Prostate gland (tissue), 2 donors: ENCODE measurements at regions not wholly inside any gene's neighbourhood (a gene's known extent, or its start where the extent isn't known, plus 50 kb on each side); places are given as distances from the start of the nearest gene placed in this dataset.
"Not testable (repeated sequence)": the region's sequence is repeated elsewhere in the genome, so short reads cannot be mapped to it uniquely, and the experiment has no call there.

ENCODE experiments used
- DNase-seq: peaks from one replicate; pipeline ENCODE4 v3.0.0-alpha.2; 2019; ENCODE audit warnings: low spot score
- H3K27ac ChIP-seq, 2 donors: fragments of 200-600 bp; sonication (generic); 2 replicates each; pipeline ENCODE4 v1.5.1; 2017 to 2019
- H3K27me3 ChIP-seq: fragments of 200-600 bp; sonication (generic); replicated peaks from 2 replicates; pipeline ENCODE4 v1.5.1; 2019; ENCODE audit not compliant: insufficient read depth
- H3K36me3 ChIP-seq, 2 donors: fragments of 200-600 bp; sonication (generic); 1 replicate in 1 of 2; 2 replicates in 1 of 2; pipeline versions ENCODE4 v1.5.1 to v1.8.1; 2017 to 2019
- H3K4me1 ChIP-seq: fragments of 200-600 bp; sonication (generic); replicated peaks from 2 replicates; pipeline ENCODE4 v1.5.1; 2019
- H3K4me3 ChIP-seq, 2 donors: fragments of 200-600 bp; sonication (generic); 2 replicates each; pipeline ENCODE4 v1.5.1; 2017 to 2019
- H3K9me3 ChIP-seq: fragments of 200-600 bp; sonication (generic); 2 replicates; pipeline ENCODE4 v1.5.1; 2017
- CTCF ChIP-seq, 4 experiments: fragments of 200-600 bp in 2 of 4; fragments of 450-650 bp in 2 of 4; sonication (generic) in 2 of 4; IDR thresholded peaks; 1 replicate in 3 of 4; 2 replicates in 1 of 4; pipeline ENCODE4 v1.5.1; 2016 to 2019; ENCODE audit warnings: antibody characterized with exemption in 4 of 4, mild to moderate bottlenecking in 2 of 4, moderate library complexity in 2 of 4
- POLR2A ChIP-seq: fragments of 450-650 bp; IDR thresholded peaks from one replicate; pipeline ENCODE4 v1.6.1; 2016; ENCODE audit warnings: antibody characterized with exemption, mild to moderate bottlenecking
- POLR2AphosphoS5 ChIP-seq: sonication (generic); formaldehyde crosslinking; IDR thresholded peaks from one replicate; pipeline ENCODE4 v1.6.1; 2017; ENCODE audit warnings: antibody characterized with exemption
- WGBS: methylation state at CpG from one replicate; pipeline ENCODE4 v1.1.5; 2018; 5-methylcytosine and 5-hydroxymethylcytosine counted together
- intact Hi-C: fragments of 100-400 bp; cut with DNase I; formaldehyde crosslinking; loops from one replicate; pipeline ENCODE4 v1.14.2; 2022

DNA sequence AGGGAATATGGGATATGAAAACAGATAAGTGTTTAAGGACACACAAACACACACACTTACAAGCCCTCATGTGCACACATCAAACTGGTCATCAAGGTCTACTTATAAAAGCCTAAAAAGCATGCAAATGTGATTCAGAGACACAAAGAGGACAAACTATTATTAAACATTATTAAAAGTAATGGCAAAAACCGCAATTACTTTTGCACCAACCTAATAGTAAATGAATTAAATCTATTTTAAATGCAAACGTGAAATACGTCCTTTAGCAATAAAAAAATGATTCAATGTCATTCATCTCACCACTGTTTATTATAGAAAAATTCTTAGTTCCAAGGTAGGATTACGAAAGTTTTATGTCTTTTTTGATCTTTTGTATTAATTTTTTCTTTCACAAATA is 91.1 kb upstream of the ARMCX2 start:
- intact Hi-C loops: no loop called here
- H3K4me1 ChIP-seq: no peaks in the 10 kb centered on the region
- no peaks in the 10 kb centered on the region for H3K27me3 ChIP-seq
- H3K4me3 ChIP-seq: no peak overlapping the region
- H3K27ac ChIP-seq: no peak overlapping the region
- no peak for TF ChIP-seq POLR2AphosphoS5
- no peak for TF ChIP-seq POLR2A
- TF ChIP-seq CTCF (IDR thresholded peaks at IDR 0.05): no peak
- H3K9me3 ChIP-seq: no peaks in the 10 kb centered on the region
- WGBS: 91% methylated on average over 4 of the region's 4 CpGs
- H3K36me3 ChIP-seq: no peaks in the 10 kb centered on the region
- no peak for DNase-seq

GRCh38 chrX:101749436-101749835 is 89.8 kb upstream of the ARMCX2 start:
- Histone ChIP-seq H3K4me1 (no peaks in the 10 kb centered on the region), H3K36me3 (no peaks in the 10 kb centered on the region), H3K9me3 (no peaks in the 10 kb centered on the region), H3K27me3 (no peaks in the 10 kb centered on the region), H3K4me3 (no peak overlapping the region), H3K27ac (no peak overlapping the region)
- intact Hi-C loops: no loop called here
- 24% methylated on average over 3 of the region's 3 CpGs for WGBS
- TF ChIP-seq POLR2A: no peak
- DNase-seq: no peak

DNA sequence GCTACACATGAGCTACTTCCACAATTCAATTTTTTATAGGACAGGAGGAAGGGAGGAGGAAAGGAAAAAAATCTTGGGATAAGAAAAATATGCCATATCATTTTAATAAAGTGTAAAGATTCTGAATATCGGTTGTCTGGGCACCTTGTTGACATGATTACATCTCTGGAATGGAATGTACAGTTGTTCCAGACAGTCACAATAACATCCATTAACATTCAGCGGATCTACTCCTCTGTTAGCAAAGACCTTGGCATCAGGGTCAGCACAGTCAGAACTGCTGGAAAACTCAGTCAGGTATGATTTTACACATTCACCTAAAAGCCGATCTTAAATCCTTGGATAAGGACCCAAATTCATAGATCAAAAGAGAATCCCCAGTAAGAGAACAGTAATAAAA is 85.4 kb upstream of the ARMCX2 start:
- Histone ChIP-seq H3K4me3 (no peak overlapping the region), H3K9me3 (no peaks in the 10 kb centered on the region), H3K36me3 (no peaks in the 10 kb centered on the region), H3K27me3 (no peaks in the 10 kb centered on the region), H3K4me1 (no peaks in the 10 kb centered on the region), H3K27ac (no peak overlapping the region)
- 20% methylated on average over 3 of the region's 3 CpGs for WGBS
- no peak for TF ChIP-seq POLR2A
- TF ChIP-seq POLR2AphosphoS5: no peak
- no peak for TF ChIP-seq CTCF (IDR thresholded peaks at IDR 0.05)
- DNase-seq: no peak
- intact Hi-C loops: no loop called here

DNA sequence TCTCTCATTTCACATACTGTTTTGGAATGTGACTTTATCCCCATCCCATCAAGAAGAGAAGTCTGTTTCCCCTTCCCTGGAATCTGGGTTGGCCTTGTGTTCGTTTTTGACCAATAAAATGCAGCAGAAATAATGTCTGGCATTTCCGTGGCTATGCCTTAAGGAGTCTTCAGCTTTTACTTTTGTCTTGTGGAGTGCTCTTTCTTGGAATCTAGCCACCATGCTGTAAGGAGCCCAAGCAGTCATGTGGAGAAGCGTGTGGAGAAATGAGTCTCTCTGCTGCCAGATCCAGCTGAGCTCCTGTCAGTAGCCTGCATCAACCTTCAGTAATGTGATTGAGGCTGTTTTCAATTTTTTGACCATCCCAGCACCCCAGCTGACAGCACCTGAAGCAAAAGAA is 84.4 kb upstream of the ARMCX2 start:
- TF ChIP-seq CTCF (IDR thresholded peaks at IDR 0.05) (no peak), POLR2A (no peak), POLR2AphosphoS5 (no peak)
- Histone ChIP-seq H3K36me3 (no peaks in the 10 kb centered on the region), H3K27me3 (no peaks in the 10 kb centered on the region), H3K4me1 (no peaks in the 10 kb centered on the region), H3K27ac (no peak overlapping the region), H3K4me3 (no peak overlapping the region), H3K9me3 (no peaks in the 10 kb centered on the region)
- no peak for DNase-seq
- 48% methylated on average over 3 of the region's 3 CpGs for WGBS
- intact Hi-C loops: no loop called here

- intact Hi-C loops: no loop called here
- DNase-seq: no peak
- no peaks in the 10 kb centered on the region for H3K27me3 ChIP-seq
- TF ChIP-seq POLR2AphosphoS5: no peak
- TF ChIP-seq CTCF (IDR thresholded peaks at IDR 0.05): no peak
- TF ChIP-seq POLR2A: no peak
- H3K9me3 ChIP-seq: no peaks in the 10 kb centered on the region
- 43% methylated on average over 2 of the region's 2 CpGs for WGBS
- H3K4me1 ChIP-seq: no peaks in the 10 kb centered on the region
- H3K27ac ChIP-seq: no peak overlapping the region
- H3K4me3 ChIP-seq: no peak overlapping the region
- H3K36me3 ChIP-seq: no peaks in the 10 kb centered on the region
These were observed 81.0 kb upstream of the ARMCX2 start for GRCh38 chrX:101740642-101741041.

- H3K27ac ChIP-seq, intact Hi-C loops, DNase-seq, H3K4me1 ChIP-seq, H3K4me3 ChIP-seq, H3K9me3 ChIP-seq, H3K36me3 ChIP-seq, H3K27me3 ChIP-seq: not testable (repeated sequence)
- 100% methylated on average over 3 of the region's 24 CpGs for WGBS
These were observed 79.2 kb upstream of the ARMCX2 start for GRCh38 chrX:101738867-101739266.

GRCh38 chrX:101738411-101738810 is 78.8 kb upstream of the ARMCX2 start:
- WGBS: 95% methylated on average over 15 of the region's 17 CpGs
- intact Hi-C loops, H3K4me1 ChIP-seq, H3K4me3 ChIP-seq, H3K36me3 ChIP-seq, DNase-seq, H3K27ac ChIP-seq, H3K27me3 ChIP-seq, H3K9me3 ChIP-seq: not testable (repeated sequence)
